ENCODE measurements at regions not wholly inside any gene's neighbourhood (a gene's known extent, or its start where the extent isn't known, plus 50 kb on each side); places are given as distances from the start of the nearest gene placed in this dataset.

DNA sequence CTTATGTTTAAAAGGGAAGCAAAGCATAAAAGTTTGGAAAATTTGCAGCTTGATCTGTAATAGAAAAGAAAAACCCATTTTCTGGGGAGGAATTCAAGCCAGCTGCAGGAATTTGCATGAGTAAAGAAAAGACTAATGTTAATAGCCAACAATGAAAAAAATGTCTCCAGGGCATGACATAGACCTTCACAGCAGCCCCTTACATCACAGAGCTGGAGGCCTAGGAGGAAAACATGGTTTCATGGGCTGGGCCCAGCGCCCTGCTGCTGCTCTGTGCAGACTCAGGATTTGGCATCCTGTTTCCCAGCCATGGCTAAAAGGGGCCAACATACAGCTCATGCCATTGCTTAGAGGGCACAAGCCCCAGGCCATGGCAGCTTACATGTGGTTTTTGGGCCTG, 411.6 kb upstream of the MC4R start:
- no peak overlapping the region for H3K27ac ChIP-seq (ENCODE audit: low read depth, low read length, poor library complexity, severe bottlenecking)
- BruUV-seq (replicated peaks) = no TSS peak
- no peak overlapping the region for H3K4me3 ChIP-seq (ENCODE audit: low read depth, low read length, poor library complexity, severe bottlenecking)
- CTCF ChIA-PET (ENCODE audit: unreplicated experiment) = no interaction called here
- no peak overlapping the region for H2AFZ ChIP-seq (ENCODE audit: low read length)
- H3K4me2 ChIP-seq (ENCODE audit: low read length) = no peak overlapping the region
- POLR2A ChIA-PET = no interaction called here
- H3K4me1 ChIP-seq (ENCODE audit: insufficient read depth, low read length, poor library complexity, severe bottlenecking) = no peaks in the 10 kb centered on the region
- no peaks in the 10 kb centered on the region for H3K79me2 ChIP-seq (ENCODE audit: insufficient read depth, low read depth, low read length)
- no peaks in the 10 kb centered on the region for H3K9me2 ChIP-seq (ENCODE audit: insufficient read depth, low read length)
- DNase-seq (ENCODE audit: low spot score) = no peak
- no peak for TF ChIP-seq EZH2phosphoT487 (IDR thresholded peaks at IDR 0.05; ENCODE audit: borderline replicate concordance, low read depth, low read length)
- H3K36me3 ChIP-seq (ENCODE audit: insufficient read depth, low read length) = no peaks in the 10 kb centered on the region
- H3K9me3 ChIP-seq (ENCODE audit: low read length) = no peaks in the 10 kb centered on the region
- H4K20me1 ChIP-seq (ENCODE audit: insufficient read depth, low read length) = no peaks in the 10 kb centered on the region
- intact Hi-C loops (cut with micrococcal nuclease; ENCODE audit: unreplicated experiment) = no loop called here

DNA sequence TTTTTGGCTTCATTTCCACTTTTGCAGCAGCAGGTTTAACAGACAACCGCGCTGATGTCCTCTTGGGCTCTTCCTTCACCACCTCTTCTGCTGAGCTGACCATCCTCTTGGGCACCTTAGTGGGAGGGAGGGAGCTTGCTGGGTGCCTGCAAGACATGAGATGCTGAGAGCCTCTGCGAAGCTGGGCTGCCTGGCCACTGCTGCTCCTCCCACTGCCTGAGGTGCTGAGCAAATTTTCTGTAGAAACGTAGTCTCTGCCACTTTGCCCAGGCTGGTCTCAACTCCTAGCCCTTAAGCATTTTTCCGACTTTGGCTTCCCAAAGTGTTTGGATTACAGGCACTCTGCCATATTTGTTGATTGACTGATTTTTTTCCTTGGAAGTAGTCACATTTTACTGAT, 422.2 kb upstream of the MC4R start:
- no TSS peak for BruUV-seq (replicated peaks)
- Histone ChIP-seq H3K36me3 (ENCODE audit: insufficient read depth, low read length) (no peaks in the 10 kb centered on the region), H3K4me3 (ENCODE audit: low read depth, low read length, poor library complexity, severe bottlenecking) (no peak overlapping the region), H4K20me1 (ENCODE audit: insufficient read depth, low read length) (no peaks in the 10 kb centered on the region), H3K9me3 (ENCODE audit: low read length) (no peaks in the 10 kb centered on the region), H3K4me1 (ENCODE audit: insufficient read depth, low read length, poor library complexity, severe bottlenecking) (no peaks in the 10 kb centered on the region), H3K79me2 (ENCODE audit: insufficient read depth, low read depth, low read length) (no peaks in the 10 kb centered on the region), H2AFZ (ENCODE audit: low read length) (no peak overlapping the region), H3K27ac (ENCODE audit: low read depth, low read length, poor library complexity, severe bottlenecking) (no peak overlapping the region), H3K4me2 (ENCODE audit: low read length) (no peak overlapping the region), H3K9me2 (ENCODE audit: insufficient read depth, low read length) (no peaks in the 10 kb centered on the region)
- TF ChIP-seq CTCF (conservative IDR thresholded peaks at IDR 0.05; ENCODE audit: low read length) (no peak), EZH2phosphoT487 (IDR thresholded peaks at IDR 0.05; ENCODE audit: borderline replicate concordance, low read depth, low read length) (no peak)
- no peak for DNase-seq (ENCODE audit: low spot score)
- ChIA-PET CTCF (ENCODE audit: unreplicated experiment) (no interaction called here), POLR2A (no interaction called here)
- intact Hi-C loops (cut with micrococcal nuclease; ENCODE audit: unreplicated experiment) = no loop called here

GRCh38 chr18:60804415-60804814, 431.8 kb upstream of the MC4R start:
- Histone ChIP-seq H2AFZ (ENCODE audit: low read length) (no peak overlapping the region), H3K9me3 (ENCODE audit: low read length) (no peaks in the 10 kb centered on the region), H3K79me2 (ENCODE audit: insufficient read depth, low read depth, low read length) (no peaks in the 10 kb centered on the region), H3K9me2 (ENCODE audit: insufficient read depth, low read length) (no peaks in the 10 kb centered on the region), H3K4me3 (ENCODE audit: low read depth, low read length, poor library complexity, severe bottlenecking) (no peak overlapping the region), H4K20me1 (ENCODE audit: insufficient read depth, low read length) (no peaks in the 10 kb centered on the region), H3K36me3 (ENCODE audit: insufficient read depth, low read length) (no peaks in the 10 kb centered on the region), H3K27ac (ENCODE audit: low read depth, low read length, poor library complexity, severe bottlenecking) (no peak overlapping the region), H3K4me2 (ENCODE audit: low read length) (no peak overlapping the region), H3K4me1 (ENCODE audit: insufficient read depth, low read length, poor library complexity, severe bottlenecking) (no peaks in the 10 kb centered on the region)
- POLR2A ChIA-PET = no interaction called here
- intact Hi-C loops (cut with micrococcal nuclease; ENCODE audit: unreplicated experiment) = no loop called here
- CTCF ChIA-PET (ENCODE audit: unreplicated experiment) = no interaction called here
- no TSS peak for BruUV-seq (replicated peaks)
- TF ChIP-seq EZH2phosphoT487 (IDR thresholded peaks at IDR 0.05; ENCODE audit: borderline replicate concordance, low read depth, low read length) (no peak), CTCF (conservative IDR thresholded peaks at IDR 0.05; ENCODE audit: low read length) (no peak)
- DNase-seq (ENCODE audit: low spot score) = no peak

All from OCI-LY7 (cell line).